Spleen (tissue), 3 donors: ENCODE measurements at regions not wholly inside any gene's neighbourhood (a gene's known extent, or its start where the extent isn't known, plus 50 kb on each side); places are given as distances from the start of the nearest gene placed in this dataset.

Experiments
- POLR2A ChIP-seq, 3 donors: fragments of 450-650 bp; IDR thresholded peaks; one replicate each; pipeline ENCODE4 v1.5.1; 2017; ENCODE audit warnings: antibody characterized with exemption in 3 of 3, mild to moderate bottlenecking in 1 of 3
- POLR2AphosphoS5 ChIP-seq, 3 donors: sonication (generic); formaldehyde crosslinking; IDR thresholded peaks; one replicate each; pipeline ENCODE4 v1.5.1; 2017; ENCODE audit warnings: antibody characterized with exemption in 3 of 3

DNA sequence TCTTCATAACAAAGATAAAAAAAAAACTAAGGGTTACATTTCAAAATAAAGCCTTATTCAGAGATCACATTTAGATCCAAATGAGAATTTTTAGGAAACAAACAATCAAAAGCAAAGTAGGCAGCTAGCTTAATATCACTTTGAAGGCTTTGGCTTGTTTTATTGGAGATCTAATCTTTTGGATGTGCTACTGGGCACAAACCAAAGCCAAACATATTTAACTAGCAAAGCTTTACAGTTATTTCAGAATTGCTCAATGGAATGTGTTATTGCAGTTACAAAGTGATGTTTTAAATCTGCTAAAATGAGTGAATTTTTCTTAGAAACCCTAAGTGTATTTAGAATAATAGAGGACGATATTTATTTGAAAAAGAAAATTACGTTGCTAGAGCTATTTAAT lies 114.7 kb upstream of the KLHL1 start:
- TF ChIP-seq POLR2A (IDR thresholded peaks at IDR 0.05) (no peak), POLR2AphosphoS5 (IDR thresholded peaks at IDR 0.05) (no peak)
